ENCODE measurements at regions not wholly inside any gene's neighbourhood (a gene's known extent, or its start where the extent isn't known, plus 50 kb on each side); places are given as distances from the start of the nearest gene placed in this dataset. TPM values are rescaled to one million over a fixed set of nuclear protein-coding genes. Genes with fewer than 3 reads are reported as not detected.

DNA sequence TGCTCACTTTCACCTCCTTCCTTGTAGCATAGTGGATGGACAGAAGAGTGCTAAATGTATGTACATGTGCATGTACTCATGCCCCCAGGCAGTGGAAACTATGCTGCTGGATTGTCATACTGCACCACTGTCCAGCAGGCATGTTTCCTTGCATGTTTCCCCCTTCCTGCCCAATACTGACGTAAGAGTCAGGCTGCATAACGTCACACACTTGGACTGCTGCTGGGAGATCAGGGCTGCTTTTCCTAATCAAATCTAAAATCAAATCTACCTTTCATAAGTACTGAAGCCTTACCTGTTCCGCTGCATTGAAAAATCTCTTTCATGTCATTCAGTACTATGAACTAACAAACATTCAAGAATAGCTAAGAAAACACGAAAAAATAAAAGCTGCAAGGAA lies 67.9 kb upstream of the ROBO1 start:
- H3K4me3 ChIP-seq (ENCODE audit: low read depth, low read length), result no peak overlapping the region
- no peak for DNase-seq (ENCODE audit: low read depth)
- TF ChIP-seq CTCF (IDR thresholded peaks at IDR 0.05; ENCODE audit: insufficient read depth, low read depth, low read length), result no peak

DNA sequence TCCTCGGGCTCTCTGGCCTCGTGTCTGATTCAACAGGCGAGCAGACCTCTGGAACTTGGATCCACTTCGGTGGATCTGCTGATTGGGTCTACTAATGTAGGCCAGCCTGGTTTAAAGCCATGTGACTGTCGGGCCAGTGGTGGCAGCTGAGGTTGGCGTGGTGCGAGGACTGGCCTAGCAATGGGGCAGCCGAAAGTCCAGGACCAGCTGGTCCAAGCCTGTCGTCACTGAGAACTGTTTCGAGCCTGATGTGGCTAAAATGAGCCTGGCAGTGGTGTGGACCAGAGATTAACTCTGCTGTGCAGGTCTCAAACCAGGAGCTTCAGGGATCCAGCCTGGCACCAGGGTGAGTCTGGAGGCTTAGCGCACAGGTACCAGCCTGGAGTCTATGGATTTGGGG lies 56.4 kb upstream of the ROBO1 start:
- DNase-seq (ENCODE audit: low read depth), result no peak
- TF ChIP-seq CTCF (IDR thresholded peaks at IDR 0.05; ENCODE audit: insufficient read depth, low read depth, low read length), result no peak
- H3K4me3 ChIP-seq (ENCODE audit: low read depth, low read length), result no peak overlapping the region

DNA sequence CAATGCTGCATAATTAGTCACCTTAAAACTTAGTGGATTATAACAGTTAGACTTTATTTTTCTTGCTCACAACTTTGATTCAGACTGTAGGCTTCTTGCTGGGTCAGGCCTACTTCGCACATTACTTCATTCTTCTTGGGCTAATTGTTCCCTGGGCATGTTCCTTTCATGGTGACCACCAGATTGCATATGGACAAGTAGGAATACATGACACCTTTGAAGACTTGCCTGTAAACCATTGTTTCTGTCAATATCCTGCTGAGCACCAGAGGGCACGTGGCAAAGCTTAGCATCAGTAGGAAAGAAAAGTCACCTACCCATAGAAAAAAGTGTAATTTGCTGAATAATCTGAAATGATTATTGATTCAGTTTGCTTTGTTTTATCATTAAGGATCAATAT lies 54.3 kb upstream of the ROBO1 start:
- no peak overlapping the region for H3K4me3 ChIP-seq (ENCODE audit: low read depth, low read length)
- no peak for DNase-seq (ENCODE audit: low read depth)

DNA sequence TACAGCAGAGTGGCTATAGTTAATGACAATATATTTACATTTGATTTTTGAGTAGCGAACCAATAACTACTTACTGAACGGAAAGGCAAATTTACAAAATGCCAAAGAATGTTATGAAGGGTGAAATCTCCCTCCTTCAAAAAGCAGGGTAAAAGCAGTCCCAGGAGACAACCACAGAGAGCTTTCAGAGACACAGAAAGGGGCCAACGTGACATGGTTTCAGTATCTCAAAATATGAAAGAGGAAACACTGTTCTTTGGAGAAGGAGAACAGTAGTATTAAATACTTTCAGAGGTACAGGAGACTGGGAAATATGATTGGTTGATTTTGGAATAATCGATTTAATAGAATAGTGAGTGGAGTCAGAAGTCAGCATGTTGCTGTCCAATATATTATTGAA lies 52.3 kb upstream of the ROBO1 start:
- H3K4me3 ChIP-seq (ENCODE audit: low read depth, low read length), result no peak overlapping the region
- TF ChIP-seq CTCF (IDR thresholded peaks at IDR 0.05; ENCODE audit: insufficient read depth, low read depth, low read length), result no peak
- no peak for DNase-seq (ENCODE audit: low read depth)

More for the DNA sequence above, 54.3 kb upstream of the ROBO1 start:
- TF ChIP-seq CTCF (IDR thresholded peaks at IDR 0.05; ENCODE audit: insufficient read depth, low read depth, low read length), result no peak

- H3K4me3 ChIP-seq (ENCODE audit: low read depth, low read length), result no peak overlapping the region
- DNase-seq (ENCODE audit: low read depth), result no peak
- no peak for TF ChIP-seq CTCF (IDR thresholded peaks at IDR 0.05; ENCODE audit: insufficient read depth, low read depth, low read length)
Measured at GRCh38 chr3:79818015-79818414, 50.2 kb upstream of the ROBO1 start.

Small RNA genes lying in the stretch of these regions (small RNA-seq; reads per million reads assigned to genes)
- gene AC108740.1, result not detected

All from fibroblast of villous mesenchyme (primary cell).